PFSK-1 (cell line): ENCODE measurements at regions not wholly inside any gene's neighbourhood (a gene's known extent, or its start where the extent isn't known, plus 50 kb on each side); places are given as distances from the start of the nearest gene placed in this dataset.

Experiments used
- FOXP2 ChIP-seq: optimal IDR thresholded peaks from 2 replicates; pipeline ENCODE3; 2011; ENCODE audit warnings: borderline replicate concordance, control low read depth, inconsistent platforms; ENCODE audit not compliant: insufficient read depth; ENCODE audit errors: extremely low read length, extremely low read depth
- POLR2AphosphoS5 ChIP-seq: IDR thresholded peaks from 2 replicates; pipeline ENCODE4 v1.6.1; 2012; ENCODE audit warnings: low read depth, mild to moderate bottlenecking, control low read depth, low read length, moderate library complexity
- REST ChIP-seq, 2 experiments: IDR thresholded peaks; 2 replicates each; pipeline versions ENCODE4 v1.6.1 to v1.8.0; 2011 to 2012; ENCODE audit warnings: low read depth in 2 of 2, low read length in 2 of 2, control low read depth in 1 of 2, inconsistent platforms in 1 of 2, mild to moderate bottlenecking in 1 of 2, moderate library complexity in 1 of 2; ENCODE audit not compliant: insufficient read depth in 1 of 2
- SIN3A ChIP-seq: IDR thresholded peaks from 2 replicates; pipeline ENCODE4 v1.6.1; 2012; ENCODE audit warnings: mild to moderate bottlenecking, low read length, moderate library complexity, borderline replicate concordance; ENCODE audit not compliant: insufficient read depth
- TAF1 ChIP-seq: IDR thresholded peaks from 2 replicates; pipeline ENCODE4 v1.6.1; 2012; ENCODE audit warnings: low read length, control low read depth, borderline replicate concordance; ENCODE audit not compliant: insufficient read depth

- no peak for TF ChIP-seq REST (IDR thresholded peaks at IDR 0.05; ENCODE audit: insufficient read depth in 1 of 2, low read depth in 2 of 2, low read length in 2 of 2)
- no peak for TF ChIP-seq TAF1
- TF ChIP-seq FOXP2 = no peak
- no peak for TF ChIP-seq SIN3A
- TF ChIP-seq POLR2AphosphoS5 = no peak
These were observed 242.7 kb upstream of the NWD2 start for GRCh38 chr4:37001688-37002436.

GRCh38 chr4:37002625-37003024 is 241.9 kb upstream of the NWD2 start:
- TF ChIP-seq REST (IDR thresholded peaks at IDR 0.05; ENCODE audit: insufficient read depth in 1 of 2, low read depth in 2 of 2, low read length in 2 of 2) = no peak

GRCh38 chr4:37008199-37008598 is 236.3 kb upstream of the NWD2 start:
- TF ChIP-seq REST (IDR thresholded peaks at IDR 0.05; ENCODE audit: insufficient read depth in 1 of 2, low read depth in 2 of 2, low read length in 2 of 2) (no peak), SIN3A (no peak), FOXP2 (no peak), TAF1 (no peak), POLR2AphosphoS5 (no peak)

- TF ChIP-seq REST (IDR thresholded peaks at IDR 0.05; ENCODE audit: insufficient read depth in 1 of 2, low read depth in 2 of 2, low read length in 2 of 2) (no peak), FOXP2 (no peak), POLR2AphosphoS5 (no peak), SIN3A (no peak), TAF1 (no peak)
These were observed 230.0 kb upstream of the NWD2 start for GRCh38 chr4:37014584-37014983.

- TF ChIP-seq SIN3A (no peak), POLR2AphosphoS5 (no peak), FOXP2 (no peak), TAF1 (no peak), REST (IDR thresholded peaks at IDR 0.05; ENCODE audit: insufficient read depth in 1 of 2, low read depth in 2 of 2, low read length in 2 of 2) (no peak)
These were observed 229.2 kb upstream of the NWD2 start for GRCh38 chr4:37015391-37015790.
